ENCODE measurements at regions not wholly inside any gene's neighbourhood (a gene's known extent, or its start where the extent isn't known, plus 50 kb on each side); places are given as distances from the start of the nearest gene placed in this dataset.

DNA sequence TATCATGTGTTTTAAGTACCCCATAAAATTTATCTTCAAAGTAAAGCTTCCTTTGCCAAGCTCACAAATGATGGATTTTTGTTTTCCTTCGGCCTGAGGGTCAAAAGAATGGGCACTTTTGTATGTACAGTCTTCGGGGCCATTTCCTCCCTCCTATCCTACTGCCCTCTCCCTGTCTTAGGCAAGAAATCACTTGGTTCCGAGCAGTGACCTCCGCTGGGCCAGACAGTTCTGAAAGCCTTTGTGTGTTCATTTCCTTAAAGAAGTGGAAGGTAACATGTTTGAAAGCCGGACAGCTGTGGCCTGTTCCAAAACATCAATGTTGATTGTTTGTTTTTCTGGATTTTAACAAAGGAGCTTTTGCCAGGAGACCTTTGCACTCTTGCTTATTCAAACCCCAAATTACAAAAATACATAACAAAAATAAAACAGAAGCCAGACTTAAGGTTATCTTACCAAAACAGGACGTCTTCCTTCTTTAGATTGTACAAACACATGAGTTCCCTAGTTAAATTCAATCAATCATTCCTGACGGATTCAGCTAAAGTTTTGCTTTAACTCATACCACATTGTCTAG, 110.6 kb upstream of the LIMCH1 start:
- DNase-seq (ENCODE audit: low read depth) = no peak

GRCh38 chr4:41427931-41428600, 109.9 kb upstream of the LIMCH1 start:
- DNase-seq (ENCODE audit: low read depth) = no peak

DNA sequence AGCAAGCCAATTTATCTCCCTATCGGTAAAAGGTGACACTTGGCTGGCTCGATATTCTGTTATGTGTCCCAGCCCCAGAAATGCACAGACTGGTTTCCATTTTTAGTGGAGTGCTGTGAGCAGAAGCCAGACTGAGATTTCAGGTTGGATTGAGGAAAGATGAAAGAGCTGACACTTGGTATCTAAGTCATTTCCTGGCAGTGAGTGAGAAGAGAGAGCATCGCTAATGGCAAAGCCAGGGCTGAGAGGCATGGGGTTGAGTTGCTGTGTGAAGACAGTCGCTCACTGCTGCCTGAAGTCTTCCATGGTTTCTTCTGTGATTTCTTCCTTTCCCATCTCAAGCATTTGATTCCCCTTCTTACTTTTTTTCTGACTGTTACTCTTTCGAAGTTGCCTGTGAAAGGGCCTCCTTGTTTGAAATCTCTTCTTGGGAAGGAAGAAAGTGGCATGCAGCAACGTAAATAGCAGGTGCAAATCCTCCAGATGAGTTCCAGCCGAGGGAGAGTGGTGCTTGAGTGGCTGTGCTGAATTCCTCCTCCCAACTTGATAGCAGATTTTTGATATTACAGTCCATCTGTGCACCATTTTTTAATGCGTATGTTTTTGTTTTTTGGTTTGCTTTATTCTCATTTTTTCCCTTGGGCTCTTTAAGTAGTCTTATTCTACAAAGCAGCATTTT, 109.2 kb upstream of the LIMCH1 start:
- DNase-seq (ENCODE audit: low read depth) = no peak

DNA sequence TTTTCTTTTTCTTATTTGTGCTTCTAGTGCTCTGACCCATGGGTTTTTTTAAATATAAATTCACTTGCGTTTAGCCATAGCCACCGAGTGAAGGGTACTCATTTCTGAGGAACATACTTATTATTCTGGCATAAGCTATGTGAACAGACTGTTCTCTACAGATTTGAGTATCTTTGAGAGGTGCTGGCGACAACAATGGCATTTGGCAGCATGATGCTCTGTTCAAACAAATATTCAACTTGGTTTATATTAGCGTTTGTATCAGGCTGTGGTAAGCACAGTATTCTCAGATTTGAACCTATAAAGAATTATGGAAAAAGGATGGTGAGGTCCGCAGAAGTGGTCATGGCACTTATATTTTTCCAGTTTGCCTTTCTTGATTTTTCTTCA, 108.7 kb upstream of the LIMCH1 start:
- DNase-seq (ENCODE audit: low read depth) = no peak

DNA sequence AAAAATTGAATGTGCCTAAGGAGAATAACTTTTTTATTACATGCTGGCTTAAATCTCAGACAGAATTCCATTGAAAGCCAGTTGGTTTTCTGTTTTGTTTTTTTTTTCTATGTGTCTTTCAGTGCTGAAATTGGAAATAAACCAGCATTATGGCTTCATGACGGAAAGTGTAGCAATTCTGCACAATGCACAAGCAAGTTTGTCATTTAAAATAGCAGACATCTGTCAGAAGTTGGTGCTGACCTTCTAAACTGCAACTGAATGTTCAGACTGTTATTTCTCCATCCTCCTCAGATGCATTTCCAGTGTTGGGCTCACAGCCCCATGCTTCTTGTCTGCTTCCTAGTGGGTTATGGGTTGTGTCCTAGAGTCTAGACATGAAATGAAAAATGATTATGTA, 107.2 kb upstream of the LIMCH1 start:
- no peak for DNase-seq (ENCODE audit: low read depth)

DNA sequence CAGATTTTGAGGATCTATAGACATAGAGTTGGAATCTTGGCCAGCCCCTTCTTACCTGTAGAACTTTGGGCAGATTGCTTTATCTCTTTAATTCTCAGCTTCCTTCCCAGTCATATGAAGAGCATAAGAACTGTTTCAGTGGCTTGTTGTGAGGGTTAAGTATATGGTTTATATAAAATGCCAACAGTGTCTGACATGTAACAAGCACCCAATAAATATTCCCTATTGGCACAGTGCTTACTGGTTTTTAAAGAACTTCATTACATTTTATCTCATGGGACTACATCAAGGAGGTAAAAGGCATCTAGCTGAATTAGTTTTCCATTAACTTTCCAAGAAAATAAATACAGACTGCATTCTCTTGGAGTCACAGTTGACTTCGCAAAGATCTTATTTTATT, 106.7 kb upstream of the LIMCH1 start:
- no peak for DNase-seq (ENCODE audit: low read depth)

DNA sequence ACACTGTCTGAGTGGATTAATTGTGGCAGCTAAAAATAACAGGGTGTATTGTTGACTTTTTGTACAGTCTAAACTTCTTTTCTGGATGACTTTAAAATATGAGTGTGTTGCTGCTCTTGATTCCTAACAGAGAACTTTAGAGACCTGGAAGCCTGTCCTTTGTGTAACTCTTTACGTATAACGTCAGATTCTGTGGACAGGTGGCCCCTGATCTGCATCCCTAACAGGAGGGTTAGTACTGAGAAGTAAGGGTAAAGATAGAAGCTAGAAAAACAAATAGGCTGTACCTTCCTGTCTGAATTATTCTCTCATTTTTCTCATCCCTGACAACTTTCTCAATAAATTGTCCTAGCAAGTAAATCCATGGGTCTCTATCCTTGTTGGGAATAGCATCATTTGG, 105.7 kb upstream of the LIMCH1 start:
- no peak for DNase-seq (ENCODE audit: low read depth)

DNA sequence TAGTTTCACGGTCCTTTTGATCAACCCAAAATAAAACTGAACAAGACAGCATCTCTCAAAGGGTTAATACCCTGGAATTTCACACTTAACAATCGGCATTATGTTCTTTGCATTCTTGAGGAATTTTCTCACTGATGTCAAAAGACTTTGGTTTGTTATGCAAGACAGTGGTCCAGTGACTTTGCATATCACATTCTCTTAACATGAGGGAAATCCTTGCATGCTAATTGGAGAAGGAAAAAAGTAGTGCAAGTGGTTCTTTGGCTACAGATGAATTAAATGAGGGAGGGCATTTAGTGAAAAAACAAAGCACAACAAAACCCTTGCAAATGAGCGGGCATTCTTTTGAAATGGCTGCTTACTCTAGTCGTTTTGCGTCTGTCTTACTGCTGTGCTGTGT, 105.1 kb upstream of the LIMCH1 start:
- peak; percentile 71 for DNase-seq (ENCODE audit: low read depth)

- DNase-seq (ENCODE audit: low read depth) = no peak
Measured at GRCh38 chr4:41433361-41433760, 104.6 kb upstream of the LIMCH1 start.

GRCh38 chr4:41435510-41435909, 102.4 kb upstream of the LIMCH1 start:
- no peak for DNase-seq (ENCODE audit: low read depth)

DNA sequence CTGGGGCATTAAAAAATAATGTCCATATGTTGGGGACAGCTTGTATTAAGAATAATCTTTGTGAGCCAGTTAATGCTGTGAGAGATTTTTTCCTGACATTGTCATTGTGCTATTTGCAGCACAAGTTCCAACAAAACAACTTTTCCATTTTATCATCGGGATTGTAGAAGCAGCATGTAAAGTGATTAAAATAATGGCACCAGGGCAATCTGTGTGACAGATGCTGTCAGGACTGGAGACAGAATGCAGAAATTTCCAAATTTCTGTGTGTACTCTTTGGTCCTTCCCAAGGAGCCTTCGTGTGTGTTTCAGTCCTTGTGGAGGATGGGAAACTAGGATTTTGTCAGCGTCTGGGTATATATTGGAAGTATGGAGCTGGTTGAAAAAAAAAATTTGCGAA, 101.5 kb upstream of the LIMCH1 start:
- no peak for DNase-seq (ENCODE audit: low read depth)

- DNase-seq (ENCODE audit: low read depth) = no peak
Measured at GRCh38 chr4:41437111-41437536, 100.8 kb upstream of the LIMCH1 start.

DNA sequence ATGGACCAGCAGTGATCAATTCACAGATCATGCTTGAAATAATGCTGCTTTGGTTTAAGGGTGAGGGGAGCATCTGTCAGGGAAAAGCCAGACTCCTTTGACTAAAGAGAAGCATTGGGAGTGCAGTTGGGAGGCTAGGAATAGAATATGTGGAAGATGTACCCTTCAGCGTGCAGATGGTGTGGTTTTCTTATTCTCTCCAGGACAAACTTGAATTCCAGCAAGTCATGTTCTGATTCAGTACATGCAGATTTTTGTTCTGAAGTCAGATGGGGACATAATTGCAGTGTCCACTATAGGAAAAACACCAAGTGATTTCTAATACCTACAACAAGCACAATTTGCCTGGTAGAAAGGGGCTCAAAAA, 99.0 kb upstream of the LIMCH1 start:
- no peak for DNase-seq (ENCODE audit: low read depth)

GRCh38 chr4:41442810-41443209, 95.1 kb upstream of the LIMCH1 start:
- no peak for DNase-seq (ENCODE audit: low read depth)

DNA sequence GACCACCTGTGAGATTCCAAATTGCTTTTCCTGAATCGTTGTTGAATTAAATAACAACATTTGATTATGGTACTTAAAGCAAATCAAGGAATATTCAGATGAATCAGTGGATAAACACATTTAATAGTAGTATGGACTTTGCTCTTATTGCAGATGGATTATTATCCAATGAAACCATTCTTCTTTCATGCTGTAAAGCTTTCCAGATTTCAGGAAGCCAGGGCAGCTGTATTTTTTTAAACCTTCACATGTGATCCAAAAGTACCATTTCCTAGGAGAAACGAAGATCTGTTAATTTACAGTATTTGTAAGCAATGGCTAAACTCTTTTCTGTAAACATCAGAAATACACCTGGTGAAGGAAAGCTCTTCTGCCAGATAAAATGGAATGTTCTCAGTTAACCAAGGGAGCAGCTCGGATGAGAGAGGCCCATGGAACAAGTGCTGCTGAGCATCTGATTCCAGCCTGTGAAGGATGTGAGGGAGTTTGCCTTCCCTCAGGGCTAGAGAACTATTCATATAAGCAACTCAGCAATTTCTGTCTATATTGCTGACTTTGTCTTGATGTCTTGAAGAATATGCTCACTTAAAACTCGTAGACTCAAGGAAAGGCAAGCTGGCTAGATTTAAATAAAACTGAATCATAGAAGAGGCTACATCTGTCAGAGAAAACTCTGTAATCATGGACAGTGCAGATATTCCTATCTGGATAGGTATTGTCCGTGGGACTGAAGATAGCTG, 94.4 kb upstream of the LIMCH1 start:
- DNase-seq (ENCODE audit: low read depth) = no peak

DNA sequence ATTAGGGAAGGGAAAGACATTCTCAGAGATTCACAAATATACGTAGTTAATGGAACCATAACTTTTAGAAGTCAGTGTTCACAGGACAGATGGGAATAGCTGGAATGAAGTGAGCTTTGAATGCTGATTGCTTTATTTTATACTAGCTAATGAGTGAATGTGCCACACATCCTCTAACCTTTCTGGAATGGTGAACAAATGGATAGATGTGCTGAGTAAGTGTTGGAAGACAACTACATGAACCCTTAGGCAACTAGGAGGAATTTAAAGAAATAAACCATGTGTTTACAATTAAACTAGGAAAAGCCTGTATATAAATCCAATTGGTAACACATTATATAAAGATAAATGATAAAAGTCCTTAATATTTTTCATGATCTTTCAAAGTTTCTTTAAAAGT, 91.6 kb upstream of the LIMCH1 start:
- no peak for DNase-seq (ENCODE audit: low read depth)

DNA sequence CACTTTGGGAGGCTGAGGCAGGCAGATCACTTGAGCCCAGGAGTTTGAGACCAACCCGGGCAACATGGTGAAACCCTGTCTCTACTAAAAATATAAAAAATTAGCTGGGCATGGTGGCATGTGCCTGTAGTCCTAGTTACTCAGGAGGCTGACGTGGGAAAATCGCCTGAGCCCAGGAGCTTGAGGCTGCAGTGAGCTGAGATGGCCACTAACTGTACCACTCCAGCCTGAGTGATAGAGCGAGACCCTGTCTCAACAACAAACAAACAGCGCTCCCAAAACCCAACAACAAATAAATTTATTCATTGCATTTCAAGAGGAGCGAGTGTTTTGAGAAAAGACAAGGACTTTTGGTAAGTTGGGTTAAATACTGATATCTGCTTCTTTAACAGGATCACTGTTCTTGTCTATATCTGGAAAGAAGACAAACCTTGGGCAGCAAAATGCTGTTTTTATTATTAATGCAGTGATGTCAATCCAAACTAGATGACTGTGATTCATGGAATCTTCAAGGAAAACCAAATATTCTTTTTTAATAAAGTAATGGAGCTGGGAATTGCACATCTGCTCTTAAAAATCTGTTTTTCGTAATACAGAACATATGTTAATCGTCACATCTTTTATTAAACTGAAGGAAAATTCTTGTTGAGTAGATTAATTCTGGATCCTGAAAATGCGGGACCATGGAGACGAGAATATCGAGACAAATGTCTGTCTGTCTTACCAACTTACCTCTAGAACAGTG, 90.8 kb upstream of the LIMCH1 start:
- DNase-seq (ENCODE audit: low read depth) = no peak

- peak; percentile 17 for DNase-seq (ENCODE audit: low read depth)
Measured at GRCh38 chr4:41448934-41449333, 89.0 kb upstream of the LIMCH1 start.

GRCh38 chr4:41451961-41452360, 86.0 kb upstream of the LIMCH1 start:
- DNase-seq (ENCODE audit: low read depth) = no peak

GRCh38 chr4:41452484-41453225, 85.3 kb upstream of the LIMCH1 start:
- DNase-seq (ENCODE audit: low read depth) = no peak

DNA sequence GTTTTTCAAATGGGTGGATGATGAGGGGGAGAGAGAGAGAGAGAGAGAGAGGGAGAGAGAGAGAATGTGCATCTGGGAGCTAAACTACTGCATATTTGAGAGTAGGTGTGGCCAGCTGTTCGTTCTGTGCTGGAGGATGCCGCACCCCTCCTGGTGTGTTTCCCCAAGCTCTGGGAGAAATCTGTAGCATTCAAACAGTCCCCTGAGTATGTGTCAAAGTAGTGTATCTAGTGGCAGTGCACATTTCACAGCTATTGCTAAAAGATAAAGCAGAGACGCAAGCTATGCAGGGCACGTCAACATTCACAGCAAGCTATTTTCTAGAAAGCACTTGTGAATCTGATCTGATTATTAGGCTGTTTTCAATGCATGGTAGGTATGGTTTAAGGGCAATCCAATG, 83.5 kb upstream of the LIMCH1 start:
- DNase-seq (ENCODE audit: low read depth) = no peak

All from HT1080 (cell line).